ENCODE measurements at regions not wholly inside any gene's neighbourhood (a gene's known extent, or its start where the extent isn't known, plus 50 kb on each side); places are given as distances from the start of the nearest gene placed in this dataset.
"Not testable (repeated sequence)": the region's sequence is repeated elsewhere in the genome, so short reads cannot be mapped to it uniquely, and the experiment has no call there.

- DNase-seq (ENCODE audit: low read depth), result no peak
Measured at GRCh38 chr2:128646091-128646490, 327.4 kb upstream of the HS6ST1 start.

- DNase-seq (ENCODE audit: low read depth), result no peak
Measured at GRCh38 chr2:128646691-128647090, 328.0 kb upstream of the HS6ST1 start.

DNA sequence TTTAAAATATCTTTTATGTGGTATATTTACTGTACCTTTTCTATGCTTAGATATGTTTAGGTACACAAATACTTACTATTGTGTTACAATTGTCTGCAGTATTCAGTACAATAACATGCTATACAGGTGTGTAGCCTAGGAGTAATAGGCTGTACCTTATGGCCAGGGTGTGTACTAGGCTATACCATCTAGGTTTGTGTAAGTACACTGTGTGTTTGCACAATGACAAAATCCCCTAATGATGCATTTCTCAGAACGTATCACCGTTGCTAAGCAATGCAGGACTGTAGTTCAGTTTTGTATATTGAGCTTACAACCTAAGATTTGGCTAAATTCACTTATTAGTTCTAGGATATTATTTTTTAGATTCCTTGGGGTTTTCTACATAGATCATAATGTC is 332.3 kb upstream of the HS6ST1 start:
- DNase-seq (ENCODE audit: low read depth), result no peak

- no peak for DNase-seq (ENCODE audit: low read depth)
Measured at GRCh38 chr2:128654408-128654807, 335.7 kb upstream of the HS6ST1 start.

DNA sequence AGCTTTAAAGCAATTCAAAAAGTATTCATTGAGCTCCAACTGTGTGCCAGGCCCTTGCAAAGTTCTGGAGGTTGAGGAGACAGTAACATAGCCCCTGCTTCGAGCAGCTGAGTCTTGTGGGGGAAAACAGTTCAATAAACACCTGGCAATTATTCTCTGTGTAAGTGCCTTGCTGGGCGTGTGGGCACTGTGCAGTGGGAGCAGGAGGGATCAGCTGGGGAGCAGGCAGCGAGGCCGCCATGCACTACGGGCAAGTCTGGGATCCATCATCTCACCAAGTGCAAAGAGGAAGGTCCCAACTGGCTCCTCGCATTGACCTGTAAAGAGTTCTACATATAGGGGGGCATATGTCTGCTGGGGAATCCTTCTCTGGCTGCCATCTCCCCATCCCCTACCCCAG is 342.2 kb upstream of the HS6ST1 start:
- no peak for DNase-seq (ENCODE audit: low read depth)

DNA sequence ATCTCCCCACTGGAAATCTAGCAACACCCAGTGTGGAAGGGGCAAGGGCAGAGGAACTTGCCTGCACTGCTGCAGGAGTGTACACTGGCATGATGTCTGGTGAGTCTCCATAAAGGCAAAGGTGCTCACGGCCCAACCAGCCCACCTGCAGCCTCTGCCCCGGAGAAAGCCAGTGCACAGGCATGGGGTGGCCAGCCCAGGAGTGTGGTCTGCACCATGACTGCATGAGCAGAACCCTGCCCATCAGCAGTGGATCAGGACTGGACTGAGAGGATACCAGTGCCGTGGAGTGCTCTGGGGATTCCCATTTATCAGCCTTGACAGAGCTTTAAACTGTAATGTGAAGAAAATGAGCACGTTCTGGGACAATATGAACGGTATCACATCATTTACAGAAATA is 342.6 kb upstream of the HS6ST1 start:
- no peak for DNase-seq (ENCODE audit: low read depth)

- DNase-seq (ENCODE audit: low read depth), result no peak
Measured at GRCh38 chr2:128662051-128662471, 343.4 kb upstream of the HS6ST1 start.

- DNase-seq (ENCODE audit: low read depth), result no peak
Measured at GRCh38 chr2:128663371-128664050, 344.8 kb upstream of the HS6ST1 start.

DNA sequence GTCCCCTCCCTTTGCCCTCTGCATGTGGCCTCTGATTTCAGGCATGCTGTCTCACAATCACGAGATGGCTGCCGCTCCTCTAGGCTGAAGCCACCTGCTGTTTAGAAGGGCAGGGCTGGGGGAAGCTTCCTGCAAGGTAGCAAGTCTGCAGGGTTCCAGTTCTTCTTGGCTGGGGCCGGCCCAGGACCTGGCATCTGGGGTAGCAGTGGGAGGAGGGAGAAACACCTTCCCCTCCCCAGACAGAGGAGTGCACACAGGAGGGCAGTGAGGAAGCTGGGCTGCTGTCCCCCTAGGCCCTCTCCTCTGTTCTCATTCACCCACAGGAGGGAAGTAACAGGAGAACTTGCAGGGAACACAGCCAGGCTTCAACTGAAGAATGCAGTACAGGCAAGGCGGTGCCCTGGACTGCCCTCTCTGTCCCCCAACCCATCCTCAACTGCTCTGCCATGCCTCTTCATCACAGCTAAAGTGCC is 345.9 kb upstream of the HS6ST1 start:
- no peak for DNase-seq (ENCODE audit: low read depth)

GRCh38 chr2:128665113-128665512 is 346.4 kb upstream of the HS6ST1 start:
- DNase-seq (ENCODE audit: low read depth), result no peak

GRCh38 chr2:128666596-128666995 is 347.9 kb upstream of the HS6ST1 start:
- no peak for DNase-seq (ENCODE audit: low read depth)

GRCh38 chr2:128667391-128667790 is 348.7 kb upstream of the HS6ST1 start:
- no peak for DNase-seq (ENCODE audit: low read depth)

DNA sequence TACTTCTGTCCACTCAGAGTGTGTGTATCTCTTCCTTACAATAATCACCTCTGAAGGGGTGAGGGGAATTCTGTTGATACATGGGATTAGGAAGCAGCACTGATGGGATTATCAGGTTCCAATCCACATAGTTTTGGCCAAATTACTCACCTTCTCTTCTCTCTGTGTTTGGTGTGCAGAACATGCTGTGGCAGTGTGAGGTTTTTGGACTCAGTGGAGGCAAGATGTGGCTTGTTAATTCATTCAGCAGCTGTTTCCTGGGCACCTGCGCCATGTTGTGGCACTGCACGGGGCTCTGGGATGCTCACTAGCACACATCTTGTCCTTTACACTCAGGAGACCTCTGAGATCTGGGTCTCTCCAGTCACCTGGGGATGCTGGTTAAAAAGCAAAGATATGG is 350.3 kb upstream of the HS6ST1 start:
- no peak for DNase-seq (ENCODE audit: low read depth)

DNA sequence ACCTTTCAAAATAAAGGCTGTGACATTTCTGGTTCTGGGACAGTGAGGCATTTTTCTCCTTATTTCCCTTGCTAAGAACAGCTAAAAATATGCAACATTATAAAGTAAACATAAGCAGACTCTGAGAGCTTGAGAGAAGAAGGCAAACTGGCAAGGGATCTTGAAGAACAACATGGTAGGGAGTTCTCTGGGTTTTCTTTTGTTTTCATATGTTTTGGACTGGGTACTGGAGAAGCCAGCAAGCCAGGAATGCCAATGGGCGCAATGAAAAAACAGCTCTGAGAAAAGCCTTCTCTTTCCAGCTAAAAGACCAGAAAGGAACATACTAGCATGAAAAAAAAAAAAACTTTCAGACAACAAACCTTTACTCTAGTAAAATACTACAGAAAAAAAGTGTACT is 351.4 kb upstream of the HS6ST1 start:
- DNase-seq (ENCODE audit: low read depth), result no peak

GRCh38 chr2:128671981-128672757 is 353.5 kb upstream of the HS6ST1 start:
- DNase-seq (ENCODE audit: low read depth), result not testable (repeated sequence)

DNA sequence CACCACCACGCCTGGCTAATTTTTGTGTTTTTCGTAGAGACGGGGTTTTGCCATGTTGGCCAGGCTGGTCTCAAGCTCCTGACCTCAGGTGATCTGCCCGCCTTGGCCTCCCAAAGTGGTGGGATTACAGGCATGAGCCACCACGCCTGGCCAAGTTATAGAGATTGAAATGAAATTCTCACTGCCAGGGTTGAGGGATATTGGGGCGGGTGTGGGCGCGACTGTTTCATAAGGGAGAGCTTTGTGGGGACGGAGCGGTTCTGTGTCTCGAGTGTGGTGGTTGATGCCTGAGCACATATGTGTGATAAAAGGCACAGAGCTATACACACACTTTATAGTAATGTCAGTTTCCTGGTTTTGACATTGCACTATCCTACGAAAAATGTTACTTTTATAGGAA is 361.0 kb upstream of the HS6ST1 start:
- DNase-seq (ENCODE audit: low read depth), result not testable (repeated sequence)

GRCh38 chr2:128681507-128681906 is 362.8 kb upstream of the HS6ST1 start:
- DNase-seq (ENCODE audit: low read depth), result no peak

DNA sequence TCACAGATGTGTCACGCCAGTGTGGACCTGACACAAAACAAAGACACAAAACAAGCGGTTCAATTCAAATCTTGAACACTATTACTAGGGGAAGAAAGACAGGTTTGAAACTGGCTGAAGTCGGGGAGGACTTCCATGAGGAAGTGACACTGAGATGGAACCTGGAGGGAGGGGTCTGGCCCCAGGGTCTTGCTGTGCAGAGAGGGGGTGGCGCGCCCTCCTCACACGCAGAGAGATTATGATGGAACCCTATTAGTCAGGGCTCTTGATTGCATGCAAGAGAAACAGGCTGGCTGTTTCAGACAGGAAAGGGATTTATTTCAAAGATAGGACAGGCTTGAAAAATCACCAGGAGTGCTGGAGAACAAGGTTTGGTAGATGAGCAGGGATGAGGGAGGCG is 363.6 kb upstream of the HS6ST1 start:
- no peak for DNase-seq (ENCODE audit: low read depth)

DNA sequence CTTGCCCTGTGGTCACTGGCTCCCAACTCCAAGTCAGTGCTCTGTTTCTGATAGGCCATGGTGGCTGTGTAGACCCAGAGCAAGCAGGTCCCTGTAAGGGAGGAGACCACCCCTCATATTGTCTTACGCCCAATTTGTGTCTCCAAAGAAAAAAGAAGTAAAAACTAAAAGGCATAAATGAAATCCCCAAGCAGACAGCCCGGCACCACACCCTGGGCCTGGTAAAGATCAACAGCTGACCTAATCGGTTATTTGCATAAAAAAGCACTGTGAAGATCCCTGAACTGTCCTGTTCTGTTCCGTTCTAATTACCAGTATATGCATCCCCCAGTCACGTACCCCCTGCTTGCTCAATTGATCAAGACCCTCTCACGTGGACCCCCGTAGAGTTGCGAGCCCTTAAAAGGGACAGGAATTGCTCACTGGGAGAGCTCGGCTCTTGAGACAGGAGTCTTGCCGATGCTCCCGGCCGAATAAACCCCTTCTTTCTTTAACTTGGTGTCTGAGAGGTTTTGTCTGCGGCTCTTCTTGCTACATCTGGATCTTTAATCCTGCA is 364.1 kb upstream of the HS6ST1 start:
- no peak for DNase-seq (ENCODE audit: low read depth)

DNA sequence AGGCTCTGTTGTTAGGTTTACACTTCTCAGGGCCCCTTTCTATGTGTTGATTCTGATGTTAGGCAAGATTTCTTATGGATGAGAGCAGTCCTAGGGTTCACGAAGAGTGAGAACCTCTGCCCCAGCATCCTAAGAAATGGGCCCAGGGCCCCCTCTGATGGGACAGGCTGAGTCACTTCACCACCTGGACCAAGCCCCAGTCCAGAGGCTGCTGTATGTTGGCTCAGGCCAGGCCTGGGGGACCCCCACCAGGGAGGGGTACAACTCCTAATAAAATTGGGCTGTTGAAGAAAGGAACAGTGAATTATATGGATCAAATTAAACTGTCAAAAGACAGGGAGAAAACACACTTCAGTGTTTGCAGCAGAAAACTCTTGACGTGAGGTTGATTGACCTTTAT is 365.9 kb upstream of the HS6ST1 start:
- DNase-seq (ENCODE audit: low read depth), result no peak

GRCh38 chr2:128685841-128686496 is 367.3 kb upstream of the HS6ST1 start:
- no peak for DNase-seq (ENCODE audit: low read depth)

GRCh38 chr2:128686497-128686859 is 367.8 kb upstream of the HS6ST1 start:
- no peak for DNase-seq (ENCODE audit: low read depth)
